PFSK-1 (cell line): ENCODE measurements at regions not wholly inside any gene's neighbourhood (a gene's known extent, or its start where the extent isn't known, plus 50 kb on each side); places are given as distances from the start of the nearest gene placed in this dataset.

ENCODE experiments used
- FOXP2 ChIP-seq: optimal IDR thresholded peaks from 2 replicates; pipeline ENCODE3; 2011; ENCODE audit warnings: borderline replicate concordance, control low read depth, inconsistent platforms; ENCODE audit not compliant: insufficient read depth; ENCODE audit errors: extremely low read length, extremely low read depth
- POLR2AphosphoS5 ChIP-seq: IDR thresholded peaks from 2 replicates; pipeline ENCODE4 v1.6.1; 2012; ENCODE audit warnings: low read depth, mild to moderate bottlenecking, control low read depth, low read length, moderate library complexity
- SIN3A ChIP-seq: IDR thresholded peaks from 2 replicates; pipeline ENCODE4 v1.6.1; 2012; ENCODE audit warnings: mild to moderate bottlenecking, low read length, moderate library complexity, borderline replicate concordance; ENCODE audit not compliant: insufficient read depth
- TAF1 ChIP-seq: IDR thresholded peaks from 2 replicates; pipeline ENCODE4 v1.6.1; 2012; ENCODE audit warnings: low read length, control low read depth, borderline replicate concordance; ENCODE audit not compliant: insufficient read depth
- TF ChIP-seq, protein P1 (sequence below), 2 experiments: IDR thresholded peaks; 2 replicates each; pipeline versions ENCODE4 v1.6.1 to v1.8.0; 2011 to 2012; ENCODE audit warnings: low read depth in 2 of 2, low read length in 2 of 2, control low read depth in 1 of 2, inconsistent platforms in 1 of 2, mild to moderate bottlenecking in 1 of 2, moderate library complexity in 1 of 2; ENCODE audit not compliant: insufficient read depth in 1 of 2

- no peak for TF ChIP-seq POLR2AphosphoS5
Measured at GRCh38 chr9:78695519-78695918, 398.6 kb downstream of the PSAT1 start.

GRCh38 chr9:78697618-78698017, 400.7 kb downstream of the PSAT1 start:
- TF ChIP-seq POLR2AphosphoS5 = no peak
- TF ChIP-seq, protein P1, sequence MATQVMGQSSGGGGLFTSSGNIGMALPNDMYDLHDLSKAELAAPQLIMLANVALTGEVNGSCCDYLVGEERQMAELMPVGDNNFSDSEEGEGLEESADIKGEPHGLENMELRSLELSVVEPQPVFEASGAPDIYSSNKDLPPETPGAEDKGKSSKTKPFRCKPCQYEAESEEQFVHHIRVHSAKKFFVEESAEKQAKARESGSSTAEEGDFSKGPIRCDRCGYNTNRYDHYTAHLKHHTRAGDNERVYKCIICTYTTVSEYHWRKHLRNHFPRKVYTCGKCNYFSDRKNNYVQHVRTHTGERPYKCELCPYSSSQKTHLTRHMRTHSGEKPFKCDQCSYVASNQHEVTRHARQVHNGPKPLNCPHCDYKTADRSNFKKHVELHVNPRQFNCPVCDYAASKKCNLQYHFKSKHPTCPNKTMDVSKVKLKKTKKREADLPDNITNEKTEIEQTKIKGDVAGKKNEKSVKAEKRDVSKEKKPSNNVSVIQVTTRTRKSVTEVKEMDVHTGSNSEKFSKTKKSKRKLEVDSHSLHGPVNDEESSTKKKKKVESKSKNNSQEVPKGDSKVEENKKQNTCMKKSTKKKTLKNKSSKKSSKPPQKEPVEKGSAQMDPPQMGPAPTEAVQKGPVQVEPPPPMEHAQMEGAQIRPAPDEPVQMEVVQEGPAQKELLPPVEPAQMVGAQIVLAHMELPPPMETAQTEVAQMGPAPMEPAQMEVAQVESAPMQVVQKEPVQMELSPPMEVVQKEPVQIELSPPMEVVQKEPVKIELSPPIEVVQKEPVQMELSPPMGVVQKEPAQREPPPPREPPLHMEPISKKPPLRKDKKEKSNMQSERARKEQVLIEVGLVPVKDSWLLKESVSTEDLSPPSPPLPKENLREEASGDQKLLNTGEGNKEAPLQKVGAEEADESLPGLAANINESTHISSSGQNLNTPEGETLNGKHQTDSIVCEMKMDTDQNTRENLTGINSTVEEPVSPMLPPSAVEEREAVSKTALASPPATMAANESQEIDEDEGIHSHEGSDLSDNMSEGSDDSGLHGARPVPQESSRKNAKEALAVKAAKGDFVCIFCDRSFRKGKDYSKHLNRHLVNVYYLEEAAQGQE (IDR thresholded peaks at IDR 0.05; ENCODE audit: insufficient read depth in 1 of 2, low read depth in 2 of 2, low read length in 2 of 2) = no peak
- TF ChIP-seq FOXP2 = no peak
- no peak for TF ChIP-seq TAF1
- no peak for TF ChIP-seq SIN3A

GRCh38 chr9:78698371-78698770, 401.4 kb downstream of the PSAT1 start:
- TF ChIP-seq, protein P1 (IDR thresholded peaks at IDR 0.05; ENCODE audit: insufficient read depth in 1 of 2, low read depth in 2 of 2, low read length in 2 of 2) = no peak
- TF ChIP-seq POLR2AphosphoS5 = no peak
- no peak for TF ChIP-seq SIN3A
- TF ChIP-seq TAF1 = no peak
- TF ChIP-seq FOXP2 = no peak

- TF ChIP-seq TAF1 (no peak), SIN3A (no peak), FOXP2 (no peak), POLR2AphosphoS5 (no peak)
- TF ChIP-seq, protein P1 (IDR thresholded peaks at IDR 0.05; ENCODE audit: insufficient read depth in 1 of 2, low read depth in 2 of 2, low read length in 2 of 2) = no peak
Measured at GRCh38 chr9:78707080-78707479, 410.2 kb downstream of the PSAT1 start.

DNA sequence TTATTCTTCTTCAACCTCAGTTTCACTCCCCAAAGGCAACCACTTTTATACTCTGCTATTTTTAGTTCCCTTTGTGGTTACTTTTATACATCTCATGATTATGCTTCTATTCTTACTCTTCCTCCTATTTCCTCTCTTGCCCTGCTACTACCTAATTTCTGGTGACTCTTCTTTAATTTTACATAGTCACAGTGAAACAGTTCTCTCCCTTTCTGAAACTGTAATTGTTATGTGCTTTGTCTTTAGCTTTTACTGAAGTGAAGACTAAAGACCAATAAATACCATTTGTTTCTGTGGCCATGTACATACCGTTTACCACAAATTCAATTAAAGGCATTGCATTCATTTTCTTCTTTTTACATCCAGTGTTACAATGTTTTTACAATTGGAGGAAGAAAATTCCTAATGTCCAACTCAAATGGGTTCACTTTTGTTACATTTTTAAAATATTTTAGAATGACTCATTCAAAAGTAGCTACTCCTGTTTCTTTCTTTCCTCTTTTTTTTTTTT, 410.6 kb downstream of the PSAT1 start:
- TF ChIP-seq TAF1 (no peak), POLR2AphosphoS5 (no peak), SIN3A (no peak), FOXP2 (no peak)
- TF ChIP-seq, protein P1 (IDR thresholded peaks at IDR 0.05; ENCODE audit: insufficient read depth in 1 of 2, low read depth in 2 of 2, low read length in 2 of 2) = no peak

- TF ChIP-seq FOXP2 = no peak
- TF ChIP-seq SIN3A = no peak
- no peak for TF ChIP-seq POLR2AphosphoS5
Measured at GRCh38 chr9:78712903-78713613, 416.1 kb downstream of the PSAT1 start.
